ENCODE measurements at regions not wholly inside any gene's neighbourhood (a gene's known extent, or its start where the extent isn't known, plus 50 kb on each side); places are given as distances from the start of the nearest gene placed in this dataset.
"Not testable (repeated sequence)": the region's sequence is repeated elsewhere in the genome, so short reads cannot be mapped to it uniquely, and the experiment has no call there.

DNA sequence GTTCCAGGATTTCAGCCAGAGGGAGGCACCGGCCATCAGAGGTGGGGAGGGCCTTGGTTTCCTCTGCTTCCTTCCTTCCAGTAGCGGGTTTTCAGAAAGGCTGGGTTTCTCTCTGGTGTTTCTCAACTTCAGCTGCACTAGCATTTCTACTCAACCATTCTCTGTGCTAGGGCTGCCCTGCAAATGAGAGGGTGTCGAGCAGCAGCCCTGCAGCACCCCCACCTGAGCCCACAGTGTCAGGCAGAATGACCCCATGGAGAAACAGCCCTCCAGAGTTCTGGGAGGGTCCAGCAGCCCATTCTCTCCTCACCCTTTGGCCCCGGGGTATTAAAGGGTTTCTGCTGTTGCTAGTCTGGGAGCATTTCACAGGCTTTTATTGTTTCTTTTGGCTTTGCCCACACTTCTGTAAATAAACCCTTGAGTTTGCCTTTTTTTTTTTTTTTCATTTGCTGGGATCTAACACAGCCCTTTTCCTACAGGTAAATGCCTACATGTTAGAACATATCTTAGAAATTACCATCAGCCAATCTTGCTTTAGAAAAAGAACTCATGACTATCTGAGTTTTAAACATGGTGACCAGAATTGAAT lies 151.5 kb upstream of the VIPR2 start:
- DNase-seq (ENCODE audit: low read depth in 1 of 2, low spot score in 1 of 2): no peak
- in situ Hi-C loops (cut with HindIII; ENCODE audit: low pct_unique_long_range_greater_than_20kb, low sequenced_read_pairs): no loop called here

DNA sequence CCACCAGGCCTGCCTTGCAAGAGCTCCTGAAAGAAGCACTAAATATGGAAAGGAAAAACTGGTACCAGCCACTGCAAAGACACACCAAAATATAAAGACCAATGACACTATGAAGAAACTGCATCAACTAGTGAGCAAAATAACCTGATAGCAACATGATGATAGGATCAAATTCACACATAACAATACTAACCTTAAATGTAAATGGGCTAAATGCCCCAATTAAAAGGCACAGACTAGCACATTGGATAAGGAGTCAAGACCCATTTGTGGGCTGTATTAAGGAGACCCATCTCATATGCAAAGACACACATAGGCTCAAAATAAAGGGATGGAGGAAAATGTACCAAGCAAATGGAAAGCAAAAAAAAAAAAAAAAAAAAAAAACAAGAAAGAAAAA lies 141.8 kb upstream of the VIPR2 start:
- DNase-seq (ENCODE audit: low read depth in 1 of 2, low spot score in 1 of 2); in situ Hi-C loops (cut with HindIII; ENCODE audit: low pct_unique_long_range_greater_than_20kb, low sequenced_read_pairs): not testable (repeated sequence)

More for the DNA sequence above, 151.5 kb upstream of the VIPR2 start:
- TF ChIP-seq JUND (IDR thresholded peaks at IDR 0.05; ENCODE audit: low read depth): no peak

DNA sequence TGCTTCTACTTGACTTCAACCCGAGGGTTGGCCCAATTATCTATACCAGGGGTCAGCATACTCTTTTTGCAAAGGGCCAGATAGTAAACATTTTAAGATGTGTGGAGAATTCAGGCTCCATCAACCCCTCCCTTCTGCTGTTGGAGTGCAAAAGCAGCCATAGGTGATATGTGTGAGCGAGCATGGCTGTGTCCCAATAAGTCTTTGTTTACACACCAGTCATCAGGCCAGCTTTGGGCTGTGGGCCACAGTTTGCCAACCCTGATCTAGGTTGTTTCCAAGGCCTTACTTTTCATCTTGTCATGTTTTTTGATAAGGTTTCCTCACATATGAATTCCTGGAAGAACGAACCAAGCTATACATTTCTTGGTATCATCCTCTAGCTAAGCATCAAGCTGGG lies 136.9 kb upstream of the VIPR2 start:
- DNase-seq (ENCODE audit: low read depth in 1 of 2, low spot score in 1 of 2): no peak
- in situ Hi-C loops (cut with HindIII; ENCODE audit: low pct_unique_long_range_greater_than_20kb, low sequenced_read_pairs): no loop called here
- no peak for TF ChIP-seq JUND (IDR thresholded peaks at IDR 0.05; ENCODE audit: low read depth)

DNA sequence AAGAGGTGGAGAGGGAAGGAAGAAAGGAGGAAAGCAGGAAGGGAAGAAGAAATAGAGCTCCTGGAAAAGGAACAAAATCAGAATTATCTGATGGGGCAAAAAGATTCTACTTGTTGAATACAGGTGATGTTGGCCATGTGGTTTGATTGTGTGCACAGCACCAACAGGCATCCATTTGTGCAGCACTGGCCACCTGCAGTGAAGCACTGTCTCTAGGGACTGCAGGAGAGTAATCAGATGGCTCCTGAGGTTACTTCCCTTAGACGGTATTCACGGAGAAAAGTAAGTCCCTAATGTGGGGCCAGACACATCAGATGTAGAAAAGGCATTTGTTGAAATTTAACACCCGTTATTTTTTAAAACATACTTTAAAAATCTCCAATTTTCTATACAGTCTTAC lies 135.3 kb upstream of the VIPR2 start:
- no peak for DNase-seq (ENCODE audit: low read depth in 1 of 2, low spot score in 1 of 2)
- TF ChIP-seq JUND (IDR thresholded peaks at IDR 0.05; ENCODE audit: low read depth): no peak
- in situ Hi-C loops (cut with HindIII; ENCODE audit: low pct_unique_long_range_greater_than_20kb, low sequenced_read_pairs): no loop called here

DNA sequence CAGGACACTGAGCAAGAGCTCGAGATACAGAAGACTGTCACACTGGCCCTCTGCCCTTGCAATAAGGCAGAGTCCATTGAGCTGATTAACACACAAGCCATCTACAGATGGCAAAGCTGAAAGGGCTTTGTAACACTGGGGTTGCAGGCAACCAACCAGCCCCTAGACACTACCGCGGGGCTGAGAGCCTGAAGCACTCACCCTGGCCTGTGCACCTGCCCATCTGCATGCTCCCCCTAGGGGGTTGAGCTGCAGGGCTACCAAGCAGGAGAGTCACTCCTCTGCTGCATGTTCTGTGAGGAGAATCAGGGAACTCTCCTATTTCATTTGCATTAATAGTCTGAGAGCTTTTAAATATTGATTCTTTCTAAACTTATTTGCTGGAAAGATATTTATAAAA lies 128.1 kb upstream of the VIPR2 start:
- no peak for TF ChIP-seq JUND (IDR thresholded peaks at IDR 0.05; ENCODE audit: low read depth)
- in situ Hi-C loops (cut with HindIII; ENCODE audit: low pct_unique_long_range_greater_than_20kb, low sequenced_read_pairs): no loop called here
- DNase-seq (ENCODE audit: low read depth in 1 of 2, low spot score in 1 of 2): no peak

DNA sequence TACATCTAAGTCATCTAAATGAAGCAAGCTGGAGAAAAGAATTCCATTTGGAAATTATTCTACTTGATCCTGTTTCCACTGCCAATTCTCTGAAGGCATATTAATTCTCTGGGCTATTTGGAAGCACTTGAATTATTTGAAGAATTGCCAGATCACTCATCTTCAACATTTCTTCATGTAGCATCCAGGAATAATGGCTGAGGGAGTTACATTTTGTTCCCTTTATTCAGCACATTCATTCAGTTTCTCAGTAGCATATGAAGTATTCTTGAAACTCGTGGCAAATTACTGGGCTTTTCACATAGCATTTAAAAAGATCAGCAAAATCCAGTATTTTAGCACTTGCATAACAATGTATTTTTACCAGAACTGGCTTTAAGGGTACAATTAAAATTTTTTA lies 127.1 kb upstream of the VIPR2 start:
- no peak for TF ChIP-seq JUND (IDR thresholded peaks at IDR 0.05; ENCODE audit: low read depth)
- in situ Hi-C loops (cut with HindIII; ENCODE audit: low pct_unique_long_range_greater_than_20kb, low sequenced_read_pairs): no loop called here
- no peak for DNase-seq (ENCODE audit: low read depth in 1 of 2, low spot score in 1 of 2)

DNA sequence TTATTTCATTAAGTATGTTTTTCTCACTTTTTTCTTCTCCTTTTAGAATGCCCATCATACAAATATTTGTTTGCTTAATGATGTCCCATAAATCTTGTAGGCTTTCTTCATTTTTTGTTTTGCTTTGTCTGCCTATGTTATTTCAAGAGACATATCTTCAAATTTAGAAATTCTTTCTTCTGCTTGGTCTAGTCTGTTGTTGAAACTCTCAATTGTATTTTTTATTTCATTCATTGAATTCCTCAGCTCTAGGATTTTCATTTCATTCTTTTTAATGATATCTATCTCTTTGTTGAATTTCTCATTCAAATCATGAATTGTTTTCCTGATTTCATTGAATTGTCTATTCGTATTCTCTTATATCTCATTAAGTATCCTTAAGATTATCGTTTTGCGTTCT lies 125.1 kb upstream of the VIPR2 start:
- DNase-seq (ENCODE audit: low read depth in 1 of 2, low spot score in 1 of 2): no peak
- TF ChIP-seq JUND (IDR thresholded peaks at IDR 0.05; ENCODE audit: low read depth): no peak
- in situ Hi-C loops (cut with HindIII; ENCODE audit: low pct_unique_long_range_greater_than_20kb, low sequenced_read_pairs): no loop called here

DNA sequence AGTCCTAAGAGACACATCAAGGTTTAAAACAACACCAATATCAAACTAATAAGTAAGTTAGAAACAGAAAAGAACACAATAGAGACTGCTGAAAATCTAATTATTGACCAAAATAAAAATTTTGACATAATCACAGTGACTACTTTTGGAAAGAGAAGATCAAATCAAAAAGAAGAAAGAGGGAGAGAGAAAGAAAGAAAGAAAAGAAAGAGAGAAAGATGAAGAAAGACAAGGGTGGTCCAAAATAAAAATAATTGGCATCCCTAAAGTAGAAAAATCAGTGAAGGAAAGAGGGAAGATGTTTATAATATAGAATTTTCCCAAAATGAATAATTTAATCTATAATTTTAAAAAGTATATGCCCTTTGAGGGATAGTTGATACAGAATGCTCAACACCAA lies 118.8 kb upstream of the VIPR2 start:
- no peak for TF ChIP-seq JUND (IDR thresholded peaks at IDR 0.05; ENCODE audit: low read depth)
- DNase-seq (ENCODE audit: low read depth in 1 of 2, low spot score in 1 of 2): no peak
- in situ Hi-C loops (cut with HindIII; ENCODE audit: low pct_unique_long_range_greater_than_20kb, low sequenced_read_pairs): no loop called here

DNA sequence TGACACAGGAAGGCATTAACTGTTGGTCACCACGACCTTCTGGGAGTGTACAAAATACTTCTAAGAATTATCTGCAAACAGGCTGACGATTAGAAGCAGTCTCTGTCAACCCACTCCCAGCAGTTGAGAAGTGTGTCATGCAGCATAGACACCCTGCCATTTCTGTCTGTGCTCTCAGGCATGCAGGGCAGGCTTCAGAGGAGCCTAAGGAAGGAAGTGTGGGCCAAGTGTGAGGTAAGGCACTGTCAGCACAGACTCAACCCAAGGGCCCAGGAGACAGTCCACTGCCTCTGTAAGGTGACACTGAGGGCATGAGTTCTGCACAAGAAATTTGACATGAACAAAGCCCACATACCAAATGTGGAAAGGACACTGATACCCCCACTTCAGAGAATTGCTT lies 109.0 kb upstream of the VIPR2 start:
- TF ChIP-seq JUND (IDR thresholded peaks at IDR 0.05; ENCODE audit: low read depth): no peak
- in situ Hi-C loops (cut with HindIII; ENCODE audit: low pct_unique_long_range_greater_than_20kb, low sequenced_read_pairs): no loop called here
- DNase-seq (ENCODE audit: low read depth in 1 of 2, low spot score in 1 of 2): no peak

DNA sequence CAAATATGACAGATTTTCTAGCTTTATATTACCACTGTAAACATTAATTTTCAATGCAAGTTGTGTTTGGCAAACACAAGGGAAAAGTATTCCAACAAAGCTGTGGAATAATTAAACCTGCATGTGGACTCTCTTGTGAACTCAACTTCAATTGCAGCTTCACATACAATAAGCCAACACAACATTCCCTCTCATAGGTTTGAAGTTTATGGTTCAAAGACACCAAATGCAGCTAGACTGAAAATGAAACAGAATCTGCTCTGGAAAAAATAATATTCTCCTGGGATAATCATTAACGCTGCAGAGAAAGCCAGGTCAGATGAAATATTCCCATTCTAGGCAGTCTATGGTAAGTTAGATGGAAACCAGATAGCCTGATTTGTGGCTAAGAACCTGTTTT lies 105.8 kb upstream of the VIPR2 start:
- no peak for DNase-seq (ENCODE audit: low read depth in 1 of 2, low spot score in 1 of 2)
- in situ Hi-C loops (cut with HindIII; ENCODE audit: low pct_unique_long_range_greater_than_20kb, low sequenced_read_pairs): no loop called here
- no peak for TF ChIP-seq JUND (IDR thresholded peaks at IDR 0.05; ENCODE audit: low read depth)

DNA sequence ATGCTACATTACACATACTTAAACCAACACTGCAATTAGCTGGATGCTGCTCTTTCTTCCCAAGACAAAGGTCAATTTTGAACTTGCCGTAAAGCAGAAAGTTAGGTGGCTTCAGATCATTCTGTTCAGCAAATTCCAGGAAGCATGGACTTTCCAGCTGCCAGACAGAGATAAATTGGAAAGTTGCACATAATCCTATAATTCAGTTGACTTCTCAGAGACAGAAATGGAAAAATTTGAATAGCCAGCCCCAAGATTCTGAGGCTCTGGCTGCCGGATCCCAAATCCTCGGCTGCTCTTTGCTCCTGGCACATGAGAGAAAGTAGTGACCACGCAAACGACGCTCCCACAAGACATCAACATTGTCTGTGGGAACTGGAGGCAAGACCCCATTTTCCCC lies 105.0 kb upstream of the VIPR2 start:
- DNase-seq (ENCODE audit: low read depth in 1 of 2, low spot score in 1 of 2): no peak
- no peak for TF ChIP-seq JUND (IDR thresholded peaks at IDR 0.05; ENCODE audit: low read depth)
- in situ Hi-C loops (cut with HindIII; ENCODE audit: low pct_unique_long_range_greater_than_20kb, low sequenced_read_pairs): no loop called here

DNA sequence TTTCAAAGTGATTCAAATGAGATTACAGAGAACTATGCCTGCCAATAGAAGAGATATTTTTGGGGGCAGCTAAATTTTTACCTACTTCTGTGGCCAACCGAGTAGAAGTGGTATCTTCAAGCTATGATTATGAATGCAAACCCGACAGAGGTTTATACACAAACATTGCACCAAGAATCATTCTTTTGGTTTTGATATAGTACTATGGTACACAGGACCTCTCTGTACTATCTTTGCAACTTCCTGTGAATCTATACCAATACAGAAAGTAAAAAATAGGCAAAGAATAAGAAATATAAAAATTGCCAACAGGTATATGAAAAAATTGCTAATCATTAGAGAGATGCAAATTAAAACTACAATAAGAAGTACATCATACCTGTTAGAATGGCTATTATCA lies 103.2 kb upstream of the VIPR2 start:
- TF ChIP-seq JUND (IDR thresholded peaks at IDR 0.05; ENCODE audit: low read depth): no peak
- no peak for DNase-seq (ENCODE audit: low read depth in 1 of 2, low spot score in 1 of 2)
- in situ Hi-C loops (cut with HindIII; ENCODE audit: low pct_unique_long_range_greater_than_20kb, low sequenced_read_pairs): no loop called here

DNA sequence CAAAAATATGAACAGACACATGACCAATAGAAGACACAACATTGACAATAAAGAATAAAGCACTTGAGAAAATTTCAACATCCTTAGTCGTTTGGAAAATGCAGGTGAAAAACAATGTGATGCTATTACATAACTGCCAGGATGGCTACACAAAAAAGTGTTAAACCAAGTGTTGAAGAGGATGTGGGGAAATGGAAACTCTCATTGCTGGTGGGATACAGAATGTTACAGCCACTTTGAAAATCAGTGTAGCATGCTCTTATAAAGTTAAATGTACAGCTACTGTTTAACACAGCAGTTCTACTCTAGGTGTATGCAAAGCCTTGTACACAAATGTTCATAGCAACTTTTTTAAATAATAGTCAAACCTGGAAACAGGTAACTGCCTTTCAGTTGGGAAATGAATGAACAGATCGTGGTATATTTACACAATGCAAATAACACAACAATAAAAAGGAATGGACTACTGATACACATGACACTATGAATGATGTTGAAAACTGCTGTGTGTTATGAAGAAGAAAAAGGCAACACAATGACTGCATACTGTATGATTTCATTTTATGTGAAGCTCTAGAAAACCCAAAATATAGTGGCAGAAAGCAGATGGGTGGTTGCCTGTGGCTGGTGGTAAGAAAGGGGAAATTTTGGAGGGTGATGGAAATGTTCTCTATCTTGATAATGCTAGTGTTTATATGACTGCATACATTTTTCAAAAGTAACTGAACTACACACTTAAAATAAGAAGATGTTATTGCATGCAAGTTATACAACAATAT lies 102.2 kb upstream of the VIPR2 start:
- TF ChIP-seq JUND (IDR thresholded peaks at IDR 0.05; ENCODE audit: low read depth): no peak
- DNase-seq (ENCODE audit: low read depth in 1 of 2, low spot score in 1 of 2): no peak
- in situ Hi-C loops (cut with HindIII; ENCODE audit: low pct_unique_long_range_greater_than_20kb, low sequenced_read_pairs): no loop called here

DNA sequence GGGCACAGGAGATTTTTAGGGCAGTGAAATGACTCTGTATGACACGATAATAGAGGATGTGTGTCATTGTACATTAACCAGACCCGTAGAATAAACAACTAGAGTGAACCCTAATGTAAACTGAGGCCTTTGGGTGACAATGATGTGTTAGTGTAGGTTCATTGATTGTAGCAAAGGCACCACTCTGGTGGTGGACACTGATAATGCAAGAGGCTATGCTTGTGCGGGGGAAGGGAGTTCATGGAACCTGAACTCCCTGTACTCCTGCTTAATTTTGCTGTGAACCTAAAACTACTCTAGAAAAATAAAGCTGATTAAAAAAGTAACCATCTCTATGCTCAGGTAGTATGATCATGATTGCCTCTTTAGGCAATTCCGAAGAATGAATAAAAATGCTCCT lies 96.3 kb upstream of the VIPR2 start:
- no peak for DNase-seq (ENCODE audit: low read depth in 1 of 2, low spot score in 1 of 2)

More for the DNA sequence above, 96.3 kb upstream of the VIPR2 start:
- no peak for TF ChIP-seq JUND (IDR thresholded peaks at IDR 0.05; ENCODE audit: low read depth)
- in situ Hi-C loops (cut with HindIII; ENCODE audit: low pct_unique_long_range_greater_than_20kb, low sequenced_read_pairs): no loop called here
